Endothelial cell of umbilical vein (primary cell): ENCODE measurements at regions not wholly inside any gene's neighbourhood (a gene's known extent, or its start where the extent isn't known, plus 50 kb on each side); places are given as distances from the start of the nearest gene placed in this dataset.

Experiments
- CTCF ChIP-seq, 2 donors: IDR thresholded peaks; 1 replicate in 1 of 2; 2 replicates in 1 of 2; pipeline ENCODE4 v1.5.1; 2011; ENCODE audit warnings: low read length in 2 of 2, mild to moderate bottlenecking in 2 of 2, moderate library complexity in 2 of 2, control low read depth in 1 of 2, inconsistent platforms in 1 of 2, low read depth in 1 of 2; ENCODE audit not compliant: insufficient read depth in 1 of 2; ENCODE audit errors: extremely low read depth in 1 of 2
- JUN ChIP-seq: IDR thresholded peaks from 2 replicates; pipeline ENCODE4 v1.6.1; 2011; ENCODE audit warnings: borderline replicate concordance, low read depth; ENCODE audit not compliant: insufficient read length, insufficient read depth
- POLR2AphosphoS5 ChIP-seq: IDR thresholded peaks from 2 replicates; pipeline ENCODE4 v1.6.1; 2012; ENCODE audit warnings: low read depth, mild to moderate bottlenecking, control low read depth, low read length, moderate library complexity; ENCODE audit not compliant: insufficient read depth

- no peak for TF ChIP-seq CTCF (IDR thresholded peaks at IDR 0.05; ENCODE audit: extremely low read depth in 1 of 2, insufficient read depth in 1 of 2, low read depth in 1 of 2, low read length in 2 of 2)
- no peak for TF ChIP-seq JUN
- no peak for TF ChIP-seq POLR2AphosphoS5
Observed at GRCh38 chrX:9311421-9312160, 153.3 kb upstream of the TBL1X start.
